HepG2 (cell line): ENCODE measurements at regions not wholly inside any gene's neighbourhood (a gene's known extent, or its start where the extent isn't known, plus 50 kb on each side); places are given as distances from the start of the nearest gene placed in this dataset.
"Not testable (repeated sequence)": the region's sequence is repeated elsewhere in the genome, so short reads cannot be mapped to it uniquely, and the experiment has no call there.

Experiments used
- ATAC-seq: fragments of 200-7000 bp; cut with Tn5 transposase; 3 replicates; pipeline ENCODE4 v1.9.1; 2020; ENCODE audit warnings: mild to moderate bottlenecking, moderate library complexity
- BruUV-seq: library from RNA; stranded (reverse); fragments of 400-500 nt; replicated peaks from 2 replicates; lab custom pipeline; 2021; lab: Mats Ljungman, UMichigan
- CTCF ChIA-PET: fragments of 300-600 bp; formaldehyde crosslinking; extraction: SDS; loops from one replicate; lab custom pipeline; 2021; ENCODE audit warnings: low total read pairs, inconsistent platforms, low intra/inter-chr PET ratio; lab: Yijun Ruan, JAX
- POLR2A ChIA-PET: fragments of 350-600 bp; sonication (Branson Sonifier 250); formaldehyde crosslinking; loops from one replicate; lab custom pipeline; 2020; ENCODE audit warnings: antibody characterized with exemption, inconsistent platforms; lab: Yijun Ruan, JAX
- DNase-seq: peaks from one replicate; pipeline ENCODE4 v3.0.0-alpha.2; 2015; ENCODE audit warnings: low spot score
- FAIRE-seq: peaks from 3 replicates; lab custom pipeline; 2011; peaks lifted over from hg19 to GRCh38; lab: Jason Lieb, UNC
- H2AFZ ChIP-seq: one replicate; pipeline ENCODE4 v1.6.1; 2011; ENCODE audit warnings: low read length, inconsistent platforms
- H3K27ac ChIP-seq: fragments of 300-600 bp; 3 replicates; pipeline ENCODE4 v1.8.0; 2011; ENCODE audit warnings: mixed run types, mild to moderate bottlenecking, mixed read lengths, low read length, inconsistent platforms; ENCODE audit not compliant: insufficient read depth; ENCODE audit errors: extremely low read length
- H3K27me3 ChIP-seq, 2 experiments: fragments of 200-600 bp in 1 of 2; 2 replicates in 1 of 2; 3 replicates in 1 of 2; pipeline versions ENCODE4 v1.6.0 to v1.8.0; 2011; ENCODE audit warnings: low read length in 2 of 2, mild to moderate bottlenecking in 2 of 2, moderate library complexity in 2 of 2, inconsistent platforms in 1 of 2; ENCODE audit not compliant: insufficient read depth in 2 of 2, control insufficient read depth in 1 of 2
- H3K36me3 ChIP-seq, 2 experiments: fragments of 200-600 bp in 1 of 2; replicated peaks in 1 of 2; 2 replicates in 1 of 2; 3 replicates in 1 of 2; pipeline versions ENCODE4 v1.5.1 to v1.8.0; 2011; ENCODE audit warnings: low read length in 2 of 2, inconsistent platforms in 1 of 2; ENCODE audit not compliant: insufficient read depth in 2 of 2, control insufficient read depth in 1 of 2
- H3K4me1 ChIP-seq: 2 replicates; pipeline ENCODE4 v1.5.1; 2012; ENCODE audit warnings: low read length, inconsistent platforms; ENCODE audit not compliant: insufficient read depth
- H3K4me2 ChIP-seq: 2 replicates; pipeline ENCODE4 v1.6.0; 2011; ENCODE audit warnings: low read depth, low read length, inconsistent platforms
- H3K4me3 ChIP-seq, 3 experiments: fragments of 200-600 bp in 1 of 3; sonication (generic), shearing (Covaris generic) in 1 of 3; replicated peaks in 1 of 3; 2 replicates each; pipeline ENCODE4 v1.5.1; 2011 to 2016; ENCODE audit warnings: low read length in 3 of 3, inconsistent platforms in 2 of 3, low read depth in 2 of 3, mild to moderate bottlenecking in 2 of 3, control low read depth in 1 of 3, mixed read lengths in 1 of 3; ENCODE audit not compliant: insufficient read depth in 1 of 3
- H3K79me2 ChIP-seq: one replicate; pipeline ENCODE4 v1.6.1; 2011; ENCODE audit warnings: low read length, inconsistent platforms; ENCODE audit not compliant: insufficient read depth
- H3K9ac ChIP-seq: 2 replicates; pipeline ENCODE4 v1.6.0; 2011; ENCODE audit warnings: mild to moderate bottlenecking, low read depth, low read length, inconsistent platforms; ENCODE audit not compliant: insufficient read depth
- H3K9me3 ChIP-seq: 2 replicates; pipeline ENCODE4 v1.5.1; 2012; ENCODE audit warnings: mild to moderate bottlenecking, low read length
- H4K20me1 ChIP-seq: 2 replicates; pipeline ENCODE4 v1.6.0; 2011; ENCODE audit warnings: inconsistent platforms, mild to moderate bottlenecking, low read length, moderate library complexity; ENCODE audit not compliant: insufficient read depth
- CENPBD1 ChIP-seq: sonication (generic); formaldehyde crosslinking; IDR thresholded peaks from 2 replicates; pipeline ENCODE4 v1.8.0; 2022; ENCODE audit warnings: missing genetic modification reagents, low read depth, mild to moderate bottlenecking, borderline replicate concordance
- ZBTB40 ChIP-seq, 2 experiments: fragments of 450-650 bp in 1 of 2; sonication (generic) in 1 of 2; formaldehyde crosslinking in 1 of 2; IDR thresholded peaks; 2 replicates each; pipeline versions ENCODE4 v1.6.1 to v1.8.0; 2016 to 2022; ENCODE audit warnings: antibody characterized with exemption in 1 of 2, mild to moderate bottlenecking in 1 of 2, missing genetic modification reagents in 1 of 2
- WGBS: methylation state at CpG from one replicate; pipeline ENCODE4 v1.1.6; 2017; ENCODE audit warnings: low lambda C conversion rate; 5-methylcytosine and 5-hydroxymethylcytosine counted together
- in situ Hi-C: cut with HindIII; loops from 2 replicates; pipeline ENCODE4 v1.10.0; 2017; ENCODE audit warnings: low pct_unique_long_range_greater_than_20kb; ENCODE audit not compliant: extremely low pct_ligation_motif_present
- intact Hi-C: fragments of 100-400 bp; cut with micrococcal nuclease; formaldehyde crosslinking; loops from one replicate; pipeline ENCODE4 v1.10.0; 2022; ENCODE audit not compliant: unreplicated experiment

GRCh38 chr7:32802305-32802910, 89.2 kb downstream of the KBTBD2 start (continued):
- TF ChIP-seq ZBTB40 (IDR thresholded peaks at IDR 0.05) (no peak), ZBTB40 (CRISPR knock-in tag; IDR thresholded peaks at IDR 0.05) (no peak), CENPBD1 (CRISPR knock-in tag) (no peak)

GRCh38 chr7:32793053-32793452, 98.5 kb downstream of the KBTBD2 start:
- in situ Hi-C loops, H2AFZ ChIP-seq, H3K27me3 ChIP-seq, H3K4me1 ChIP-seq, H3K79me2 ChIP-seq, intact Hi-C loops, H3K4me3 ChIP-seq, H3K4me2 ChIP-seq, H4K20me1 ChIP-seq, CTCF ChIA-PET, FAIRE-seq, DNase-seq, H3K9ac ChIP-seq, BruUV-seq, H3K36me3 ChIP-seq, ATAC-seq, POLR2A ChIA-PET, H3K9me3 ChIP-seq, H3K27ac ChIP-seq: not testable (repeated sequence)
- 97% methylated on average over 2 of the region's 5 CpGs for WGBS

GRCh38 chr7:32790766-32791430, 100.7 kb downstream of the KBTBD2 start:
- BruUV-seq, H2AFZ ChIP-seq, CTCF ChIA-PET, H3K9ac ChIP-seq, H3K9me3 ChIP-seq, DNase-seq, H3K79me2 ChIP-seq, H3K27ac ChIP-seq, H3K4me1 ChIP-seq, POLR2A ChIA-PET, H3K36me3 ChIP-seq, intact Hi-C loops, H4K20me1 ChIP-seq, ATAC-seq, H3K4me2 ChIP-seq, FAIRE-seq, H3K27me3 ChIP-seq, H3K4me3 ChIP-seq, in situ Hi-C loops: not testable (repeated sequence)
- WGBS: 86% methylated on average over 7 of the region's 7 CpGs
